ENCODE measurements at regions not wholly inside any gene's neighbourhood (a gene's known extent, or its start where the extent isn't known, plus 50 kb on each side); places are given as distances from the start of the nearest gene placed in this dataset.

- H3K9me3 ChIP-seq (ENCODE audit: low read depth), result no peaks in the 10 kb centered on the region
- H3K4me1 ChIP-seq (ENCODE audit: low read depth), result no peaks in the 10 kb centered on the region
- peaks cover 7% of the 10 kb centered on the region for H3K27me3 ChIP-seq
- TF ChIP-seq CTCF (IDR thresholded peaks at IDR 0.05; ENCODE audit: low read depth, low read length), result no peak
- H3K36me3 ChIP-seq, result no peaks in the 10 kb centered on the region
- no peak for DNase-seq (ENCODE audit: low read depth in 1 of 2, low spot score in 1 of 2)
- no peak overlapping the region for H3K27ac ChIP-seq
- H3K4me3 ChIP-seq, result no peak overlapping the region
These were observed 116.2 kb upstream of the SYNDIG1 start for GRCh38 chr20:24353135-24353690.

GRCh38 chr20:24350923-24351368 lies 118.5 kb upstream of the SYNDIG1 start:
- H3K27ac ChIP-seq, result no peak overlapping the region
- DNase-seq (ENCODE audit: low read depth in 1 of 2, low spot score in 1 of 2), result peak in 1 of 2 donors; percentile 12
- H3K9me3 ChIP-seq (ENCODE audit: low read depth), result no peaks in the 10 kb centered on the region
- TF ChIP-seq CTCF (IDR thresholded peaks at IDR 0.05; ENCODE audit: low read depth, low read length), result no peak
- H3K4me3 ChIP-seq, result no peak overlapping the region
- H3K36me3 ChIP-seq, result no peaks in the 10 kb centered on the region
- peaks cover 11% of the 10 kb centered on the region for H3K27me3 ChIP-seq
- no peaks in the 10 kb centered on the region for H3K4me1 ChIP-seq (ENCODE audit: low read depth)

- peaks cover 57% of the 10 kb centered on the region for H3K27me3 ChIP-seq
- TF ChIP-seq CTCF (IDR thresholded peaks at IDR 0.05; ENCODE audit: low read depth, low read length), result no peak
These were observed 127.6 kb upstream of the SYNDIG1 start for GRCh38 chr20:24341781-24342180.

GRCh38 chr20:24340933-24341332 lies 128.5 kb upstream of the SYNDIG1 start:
- Histone ChIP-seq H3K9me3 (ENCODE audit: low read depth) (no peaks in the 10 kb centered on the region), H3K27ac (no peak overlapping the region), H3K36me3 (no peaks in the 10 kb centered on the region), H3K27me3 (peaks cover 60% of the 10 kb centered on the region), H3K4me1 (ENCODE audit: low read depth) (no peaks in the 10 kb centered on the region), H3K4me3 (no peak overlapping the region)
- no peak for DNase-seq (ENCODE audit: low read depth in 1 of 2, low spot score in 1 of 2)
- TF ChIP-seq CTCF (IDR thresholded peaks at IDR 0.05; ENCODE audit: low read depth, low read length), result no peak

More at GRCh38 chr20:24341781-24342180, 127.6 kb upstream of the SYNDIG1 start:
- no peak for DNase-seq (ENCODE audit: low read depth in 1 of 2, low spot score in 1 of 2)
- no peak overlapping the region for H3K27ac ChIP-seq
- H3K4me3 ChIP-seq, result no peak overlapping the region
- H3K36me3 ChIP-seq, result no peaks in the 10 kb centered on the region
- H3K9me3 ChIP-seq (ENCODE audit: low read depth), result no peaks in the 10 kb centered on the region
- H3K4me1 ChIP-seq (ENCODE audit: low read depth), result no peaks in the 10 kb centered on the region

GRCh38 chr20:24339210-24339641 lies 130.2 kb upstream of the SYNDIG1 start:
- Histone ChIP-seq H3K27ac (no peak overlapping the region), H3K36me3 (no peaks in the 10 kb centered on the region), H3K9me3 (ENCODE audit: low read depth) (no peaks in the 10 kb centered on the region), H3K4me1 (ENCODE audit: low read depth) (no peaks in the 10 kb centered on the region), H3K4me3 (no peak overlapping the region), H3K27me3 (peaks cover 59% of the 10 kb centered on the region)
- DNase-seq (ENCODE audit: low read depth in 1 of 2, low spot score in 1 of 2), result no peak
- TF ChIP-seq CTCF (IDR thresholded peaks at IDR 0.05; ENCODE audit: low read depth, low read length), result no peak

Measured in cardiac muscle cell (in vitro differentiated cells and primary cell).